Gastrocnemius medialis (tissue), 4 donors: ENCODE measurements at regions not wholly inside any gene's neighbourhood (a gene's known extent, or its start where the extent isn't known, plus 50 kb on each side); places are given as distances from the start of the nearest gene placed in this dataset.

ENCODE experiments used
- ATAC-seq, 2 donors: fragments of 150-250 bp; one replicate each; pipeline ENCODE4 v1.9.1; 2016
- DNase-seq, 2 donors: peaks; one replicate each; pipeline ENCODE4 v3.0.0-alpha.2; 2019
- H3K27ac ChIP-seq, 4 donors: fragments of 200-600 bp; sonication (generic); 1 replicate in 1 of 4; 2 replicates in 3 of 4; pipeline ENCODE4 v1.5.1; 2016 to 2018; ENCODE audit warnings: mild to moderate bottlenecking in 2 of 4, moderate library complexity in 1 of 4
- H3K27me3 ChIP-seq, 3 donors: fragments of 200-600 bp; sonication (generic) in 2 of 3; 1 replicate in 1 of 3; 2 replicates in 2 of 3; pipeline versions ENCODE4 v1.5.1 to v1.6.0; 2016 to 2019; ENCODE audit warnings: mild to moderate bottlenecking in 1 of 3, moderate library complexity in 1 of 3
- H3K36me3 ChIP-seq, 2 donors: fragments of 200-600 bp; sonication (generic) in 1 of 2; one replicate each; pipeline ENCODE4 v1.5.1; 2017 to 2018
- H3K4me1 ChIP-seq, 2 donors: fragments of 200-600 bp; sonication (generic) in 1 of 2; one replicate each; pipeline ENCODE4 v1.5.1; 2016 to 2017; ENCODE audit warnings: mild to moderate bottlenecking in 2 of 2
- H3K4me3 ChIP-seq, 4 donors: fragments of 200-600 bp; sonication (generic) in 3 of 4; 1 replicate in 1 of 4; 2 replicates in 3 of 4; pipeline ENCODE4 v1.5.1; 2016 to 2019; ENCODE audit warnings: mild to moderate bottlenecking in 2 of 4
- H3K9me3 ChIP-seq, 3 donors: fragments of 200-600 bp; sonication (generic) in 2 of 3; 1 replicate in 1 of 3; 2 replicates in 2 of 3; pipeline ENCODE4 v1.5.1; 2016 to 2019
- CTCF ChIP-seq, 5 experiments: fragments of 450-650 bp in 3 of 5; fragments of 200-600 bp in 2 of 5; sonication (generic) in 2 of 5; IDR thresholded peaks in 4 of 5; conservative IDR thresholded peaks in 1 of 5; 1 replicate in 4 of 5; 2 replicates in 1 of 5; pipeline ENCODE4 v1.5.1; 2016 to 2019; ENCODE audit warnings: antibody characterized with exemption in 5 of 5, mild to moderate bottlenecking in 3 of 5, moderate library complexity in 3 of 5
- POLR2A ChIP-seq, 2 donors: fragments of 450-650 bp; IDR thresholded peaks; one replicate each; pipeline ENCODE4 v1.6.1; 2017; ENCODE audit warnings: antibody characterized with exemption in 2 of 2, mild to moderate bottlenecking in 2 of 2, moderate library complexity in 2 of 2
- in situ Hi-C, 4 donors: fragments of 200-750 bp; cut with MboI; loops; one replicate each; pipeline versions ENCODE4 v1.15.0 to v1.8.0; 2017; ENCODE audit warnings: low sequenced_read_pairs in 4 of 4
- intact Hi-C: fragments of 100-400 bp; cut with DNase I; formaldehyde crosslinking; loops from one replicate; pipeline ENCODE4 v1.15.1; 2023; ENCODE audit warnings: low total_unique reads

- no peak for ATAC-seq
- no peak overlapping the region for H3K4me3 ChIP-seq
- peaks cover 0 to 2% (median 0%) of the 10 kb centered on the region in 3 donors for H3K9me3 ChIP-seq
- TF ChIP-seq POLR2A (IDR thresholded peaks at IDR 0.05) = no peak
- no peaks in the 10 kb centered on the region for H3K36me3 ChIP-seq
- H3K27me3 ChIP-seq = no peaks in the 10 kb centered on the region
- no peak overlapping the region for H3K27ac ChIP-seq
- intact Hi-C loops = no loop called here
- in situ Hi-C loops = no loop called here
- no peaks in the 10 kb centered on the region for H3K4me1 ChIP-seq
- DNase-seq = no peak
Observed at GRCh38 chr5:42361315-42361688, 61.9 kb upstream of the GHR start.

GRCh38 chr5:42366051-42366450, 57.2 kb upstream of the GHR start:
- no peak overlapping the region for H3K4me3 ChIP-seq
- no peaks in the 10 kb centered on the region for H3K36me3 ChIP-seq
- H3K9me3 ChIP-seq = no peaks in the 10 kb centered on the region
- ATAC-seq (no peak), DNase-seq (no peak)
- TF ChIP-seq POLR2A (IDR thresholded peaks at IDR 0.05) = no peak
- no peak for TF ChIP-seq CTCF (IDR thresholded peaks at IDR 0.05 in 4 of 5, conservative IDR thresholded peaks at IDR 0.05 in 1 of 5)
- no peak overlapping the region for H3K27ac ChIP-seq
- no peaks in the 10 kb centered on the region for H3K4me1 ChIP-seq
- intact Hi-C loops (no loop called here), in situ Hi-C loops (no loop called here)
- H3K27me3 ChIP-seq = no peaks in the 10 kb centered on the region
